ENCODE measurements at regions not wholly inside any gene's neighbourhood (a gene's known extent, or its start where the extent isn't known, plus 50 kb on each side); places are given as distances from the start of the nearest gene placed in this dataset.

DNA sequence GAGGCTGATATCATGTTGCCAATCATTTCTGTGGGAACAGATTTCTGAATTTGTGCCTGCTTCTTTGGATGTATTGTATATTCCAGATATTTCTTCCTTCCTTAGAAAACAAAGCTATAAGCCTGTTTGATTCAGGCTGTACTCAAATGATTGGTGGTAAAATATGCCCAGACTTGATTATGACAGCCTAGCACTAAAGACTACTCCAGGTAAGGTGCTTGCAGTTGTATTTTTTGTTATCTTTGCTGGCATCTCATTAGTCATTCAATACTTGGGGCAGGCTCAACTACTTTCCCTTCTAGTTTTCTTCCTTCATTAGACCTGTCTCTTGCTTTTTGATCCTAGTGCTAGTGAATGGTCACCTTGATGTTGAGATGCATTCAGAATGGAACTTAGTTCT is 90.6 kb downstream of the ZNF518B start:
- Histone ChIP-seq H3K4me1 (ENCODE audit: control insufficient read depth, insufficient read depth, low read length) (no peaks in the 10 kb centered on the region), H3K4me2 (ENCODE audit: control insufficient read depth, insufficient read depth) (no peak overlapping the region), H3K36me3 (ENCODE audit: control insufficient read depth in 2 of 2, insufficient read depth in 2 of 2, low read length in 1 of 2) (no peaks in the 10 kb centered on the region), H2AFZ (ENCODE audit: control insufficient read depth, low read depth, low read length) (no peak overlapping the region), H3K27me3 (replicated peaks in 1 of 2; ENCODE audit: control insufficient read depth in 2 of 2, insufficient read depth in 2 of 2, low read length in 1 of 2) (no peaks in the 10 kb centered on the region; a peak in 1 of 4 replicates), H3K4me3 (no peak overlapping the region), H3K79me2 (ENCODE audit: control insufficient read depth, insufficient read depth, low read length) (no peaks in the 10 kb centered on the region), H3K27ac (ENCODE audit: control insufficient read depth, insufficient read depth) (no peak overlapping the region), H3K9me3 (replicated peaks; ENCODE audit: control insufficient read depth, insufficient read depth, low read length) (no peaks in the 10 kb centered on the region), H4K20me1 (ENCODE audit: control insufficient read depth, insufficient read depth) (no peaks in the 10 kb centered on the region), H3K9ac (ENCODE audit: control insufficient read depth, insufficient read depth, low read length) (no peak overlapping the region)
- intact Hi-C loops (cut with micrococcal nuclease; ENCODE audit: unreplicated experiment): no loop called here
- DNase-seq (ENCODE audit: low read depth, low spot score) (no peak), FAIRE-seq (no peak), ATAC-seq (no peak)
- RAD21 ChIA-PET (ENCODE audit: unreplicated experiment): no interaction called here
- CTCF ChIA-PET: no interaction called here
- BruUV-seq (replicated peaks): no TSS peak
- TF ChIP-seq JUND (IDR thresholded peaks at IDR 0.05; ENCODE audit: low read depth, low read length): no peak
- no peak for TF ChIP-seq BHLHE40 (IDR thresholded peaks at IDR 0.05; ENCODE audit: borderline replicate concordance in 1 of 2, low read depth in 2 of 2, low read length in 1 of 2)
- TF ChIP-seq TCF7 (IDR thresholded peaks at IDR 0.05; ENCODE audit: borderline replicate concordance): no peak
- TF ChIP-seq SMARCA5 (IDR thresholded peaks at IDR 0.05): no peak
- no peak for TF ChIP-seq NR2C2 (IDR thresholded peaks at IDR 0.05; ENCODE audit: borderline replicate concordance, control insufficient read depth, insufficient read length, low read depth)
- TF ChIP-seq NFIC (IDR thresholded peaks at IDR 0.05; ENCODE audit: low read depth, low read length): no peak
- TF ChIP-seq STAT3 (IDR thresholded peaks at IDR 0.05; ENCODE audit: low read depth, low read length): no peak
- TF ChIP-seq, protein P1, sequence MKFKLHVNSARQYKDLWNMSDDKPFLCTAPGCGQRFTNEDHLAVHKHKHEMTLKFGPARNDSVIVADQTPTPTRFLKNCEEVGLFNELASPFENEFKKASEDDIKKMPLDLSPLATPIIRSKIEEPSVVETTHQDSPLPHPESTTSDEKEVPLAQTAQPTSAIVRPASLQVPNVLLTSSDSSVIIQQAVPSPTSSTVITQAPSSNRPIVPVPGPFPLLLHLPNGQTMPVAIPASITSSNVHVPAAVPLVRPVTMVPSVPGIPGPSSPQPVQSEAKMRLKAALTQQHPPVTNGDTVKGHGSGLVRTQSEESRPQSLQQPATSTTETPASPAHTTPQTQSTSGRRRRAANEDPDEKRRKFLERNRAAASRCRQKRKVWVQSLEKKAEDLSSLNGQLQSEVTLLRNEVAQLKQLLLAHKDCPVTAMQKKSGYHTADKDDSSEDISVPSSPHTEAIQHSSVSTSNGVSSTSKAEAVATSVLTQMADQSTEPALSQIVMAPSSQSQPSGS (IDR thresholded peaks at IDR 0.05; ENCODE audit: low read length): no peak
- TF ChIP-seq CBX3 (IDR thresholded peaks at IDR 0.05; ENCODE audit: borderline replicate concordance, low read depth): no peak
- TF ChIP-seq, protein P2, sequence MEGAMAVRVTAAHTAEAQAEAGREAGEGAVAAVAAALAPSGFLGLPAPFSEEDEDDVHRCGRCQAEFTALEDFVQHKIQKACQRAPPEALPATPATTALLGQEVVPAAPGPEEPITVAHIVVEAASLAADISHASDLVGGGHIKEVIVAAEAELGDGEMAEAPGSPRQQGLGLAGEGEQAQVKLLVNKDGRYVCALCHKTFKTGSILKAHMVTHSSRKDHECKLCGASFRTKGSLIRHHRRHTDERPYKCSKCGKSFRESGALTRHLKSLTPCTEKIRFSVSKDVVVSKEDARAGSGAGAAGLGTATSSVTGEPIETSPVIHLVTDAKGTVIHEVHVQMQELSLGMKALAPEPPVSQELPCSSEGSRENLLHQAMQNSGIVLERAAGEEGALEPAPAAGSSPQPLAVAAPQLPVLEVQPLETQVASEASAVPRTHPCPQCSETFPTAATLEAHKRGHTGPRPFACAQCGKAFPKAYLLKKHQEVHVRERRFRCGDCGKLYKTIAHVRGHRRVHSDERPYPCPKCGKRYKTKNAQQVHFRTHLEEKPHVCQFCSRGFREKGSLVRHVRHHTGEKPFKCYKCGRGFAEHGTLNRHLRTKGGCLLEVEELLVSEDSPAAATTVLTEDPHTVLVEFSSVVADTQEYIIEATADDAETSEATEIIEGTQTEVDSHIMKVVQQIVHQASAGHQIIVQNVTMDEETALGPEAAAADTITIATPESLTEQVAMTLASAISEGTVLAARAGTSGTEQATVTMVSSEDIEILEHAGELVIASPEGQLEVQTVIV (IDR thresholded peaks at IDR 0.05; ENCODE audit: borderline replicate concordance, partially characterized antibody): no peak
- TF ChIP-seq NR2F1 (conservative IDR thresholded peaks at IDR 0.05): no peak
- TF ChIP-seq, protein P3, sequence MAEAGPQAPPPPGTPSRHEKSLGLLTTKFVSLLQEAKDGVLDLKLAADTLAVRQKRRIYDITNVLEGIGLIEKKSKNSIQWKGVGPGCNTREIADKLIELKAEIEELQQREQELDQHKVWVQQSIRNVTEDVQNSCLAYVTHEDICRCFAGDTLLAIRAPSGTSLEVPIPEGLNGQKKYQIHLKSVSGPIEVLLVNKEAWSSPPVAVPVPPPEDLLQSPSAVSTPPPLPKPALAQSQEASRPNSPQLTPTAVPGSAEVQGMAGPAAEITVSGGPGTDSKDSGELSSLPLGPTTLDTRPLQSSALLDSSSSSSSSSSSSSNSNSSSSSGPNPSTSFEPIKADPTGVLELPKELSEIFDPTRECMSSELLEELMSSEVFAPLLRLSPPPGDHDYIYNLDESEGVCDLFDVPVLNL (IDR thresholded peaks at IDR 0.05; ENCODE audit: low read depth, low read length): no peak
- TF ChIP-seq KLF5 (IDR thresholded peaks at IDR 0.05; ENCODE audit: partially characterized antibody): no peak
- TF ChIP-seq HDAC2 (IDR thresholded peaks at IDR 0.05): no peak
- in situ Hi-C loops (cut with MboI): no loop called here
- SMC1A ChIA-PET (ENCODE audit: uncharacterized antibody, unreplicated experiment): no interaction called here
- POLR2A ChIA-PET: no interaction called here
